ENCODE measurements at regions not wholly inside any gene's neighbourhood (a gene's known extent, or its start where the extent isn't known, plus 50 kb on each side); places are given as distances from the start of the nearest gene placed in this dataset.
A peak's percentile ranks its signal among the peaks of the same experiment; 100 is the strongest.

DNA sequence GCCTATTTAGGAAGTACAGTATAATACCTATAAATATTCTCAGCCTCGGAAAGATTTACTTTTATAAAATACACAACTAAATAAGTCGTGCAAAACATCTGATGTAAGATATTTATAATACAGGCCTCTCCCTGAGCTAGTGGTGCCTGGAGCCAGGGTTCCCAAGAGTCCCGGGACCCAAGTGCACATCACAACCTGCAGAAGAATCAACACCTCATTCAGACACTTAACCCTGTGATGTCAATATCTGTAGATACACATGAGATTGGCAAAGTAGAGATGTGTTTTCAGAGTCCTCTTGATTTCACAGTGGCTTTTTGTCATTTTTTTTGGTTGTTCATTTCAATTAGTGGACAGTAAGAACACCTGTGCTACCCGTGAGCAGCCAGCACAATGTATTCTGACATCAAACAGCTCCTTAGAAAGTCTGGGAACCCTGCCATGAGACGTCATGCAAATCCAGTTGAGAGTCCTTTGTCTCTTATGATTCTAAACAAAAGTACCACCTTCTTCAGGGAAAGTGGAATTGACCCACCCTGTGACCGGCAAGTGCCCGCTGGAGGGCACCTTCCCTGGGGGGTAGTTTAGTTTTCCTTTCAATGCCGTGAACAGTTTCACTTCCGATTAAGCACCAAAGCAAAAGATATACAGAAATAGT is 101.6 kb downstream of the DACT2 start:
- intact Hi-C loops (cut with DNase I): no loop called here
- WGBS, 4 donors: 56 to 65% (median 60%) methylated on average over 9 of the region's 9 CpGs
- TF ChIP-seq POLR2A (IDR thresholded peaks at IDR 0.05): no peak
- TF ChIP-seq, protein P1, sequence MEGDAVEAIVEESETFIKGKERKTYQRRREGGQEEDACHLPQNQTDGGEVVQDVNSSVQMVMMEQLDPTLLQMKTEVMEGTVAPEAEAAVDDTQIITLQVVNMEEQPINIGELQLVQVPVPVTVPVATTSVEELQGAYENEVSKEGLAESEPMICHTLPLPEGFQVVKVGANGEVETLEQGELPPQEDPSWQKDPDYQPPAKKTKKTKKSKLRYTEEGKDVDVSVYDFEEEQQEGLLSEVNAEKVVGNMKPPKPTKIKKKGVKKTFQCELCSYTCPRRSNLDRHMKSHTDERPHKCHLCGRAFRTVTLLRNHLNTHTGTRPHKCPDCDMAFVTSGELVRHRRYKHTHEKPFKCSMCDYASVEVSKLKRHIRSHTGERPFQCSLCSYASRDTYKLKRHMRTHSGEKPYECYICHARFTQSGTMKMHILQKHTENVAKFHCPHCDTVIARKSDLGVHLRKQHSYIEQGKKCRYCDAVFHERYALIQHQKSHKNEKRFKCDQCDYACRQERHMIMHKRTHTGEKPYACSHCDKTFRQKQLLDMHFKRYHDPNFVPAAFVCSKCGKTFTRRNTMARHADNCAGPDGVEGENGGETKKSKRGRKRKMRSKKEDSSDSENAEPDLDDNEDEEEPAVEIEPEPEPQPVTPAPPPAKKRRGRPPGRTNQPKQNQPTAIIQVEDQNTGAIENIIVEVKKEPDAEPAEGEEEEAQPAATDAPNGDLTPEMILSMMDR (IDR thresholded peaks at IDR 0.05): no peak
- H3K9me3 ChIP-seq: no peaks in the 10 kb centered on the region
- no peak for ATAC-seq
- H3K36me3 ChIP-seq: no peaks in the 10 kb centered on the region
- peaks cover 0 to 22% (median 1%) of the 10 kb centered on the region in 12 donors for H3K4me1 ChIP-seq
- no peak for DNase-seq
- H3K27me3 ChIP-seq: peaks cover 0 to 18% (median 0%) of the 10 kb centered on the region in 9 donors
- peak overlapping the region in 2 of 12 donors; percentile 55 to 84 for H3K27ac ChIP-seq
- H3K4me3 ChIP-seq: no peak overlapping the region

DNA sequence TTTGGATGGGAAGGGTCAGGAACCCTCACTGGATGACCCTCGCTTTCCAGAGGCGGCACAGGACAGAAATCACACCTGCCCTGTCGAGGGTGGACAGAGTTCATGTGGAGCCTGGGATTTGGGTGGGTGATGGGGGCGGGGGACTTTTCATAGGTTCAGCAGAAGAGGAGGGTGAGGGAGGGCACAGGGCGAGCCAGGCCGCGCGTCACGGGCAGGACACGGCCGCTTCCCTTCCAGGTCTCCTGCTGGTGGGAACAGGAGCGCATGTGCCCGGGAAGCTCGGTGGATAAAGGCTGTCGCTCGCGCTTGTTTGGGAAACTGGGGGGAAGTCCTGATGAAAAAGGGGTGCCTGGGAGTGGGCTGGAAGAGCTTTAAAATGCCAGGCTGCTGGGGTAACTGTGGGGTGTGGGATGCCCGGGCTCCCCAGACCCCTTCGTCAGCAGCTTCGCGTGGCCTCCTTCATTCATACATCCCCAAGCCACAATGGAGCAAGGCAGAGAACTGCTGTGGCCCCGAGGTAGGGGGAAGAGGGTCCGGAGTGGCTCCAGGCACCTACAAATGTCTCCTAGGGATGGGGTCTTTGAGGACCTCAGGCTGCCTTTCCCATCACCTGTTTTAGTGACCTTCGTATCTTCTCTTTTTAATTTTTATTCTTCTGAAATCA is 102.2 kb downstream of the DACT2 start:
- no peak for TF ChIP-seq POLR2A (IDR thresholded peaks at IDR 0.05)
- TF ChIP-seq, protein P1 (IDR thresholded peaks at IDR 0.05): no peak
- DNase-seq (no peak), ATAC-seq (no peak)
- H3K9me3 ChIP-seq: no peaks in the 10 kb centered on the region
- H3K4me1 ChIP-seq: peaks cover 0 to 22% (median 1%) of the 10 kb centered on the region in 12 donors
- H3K36me3 ChIP-seq: no peaks in the 10 kb centered on the region
- H3K27me3 ChIP-seq: peaks cover 0 to 17% (median 0%) of the 10 kb centered on the region in 9 donors
- H3K27ac ChIP-seq: peak overlapping the region in 3 of 12 donors; percentile 13 to 55 (median 24)
- intact Hi-C loops (cut with DNase I): no loop called here
- H3K4me3 ChIP-seq: no peak overlapping the region
- 92% methylated on average over 24 of the region's 24 CpGs for WGBS, 4 donors

GRCh38 chr6:168216751-168217191 is 102.8 kb downstream of the DACT2 start:
- peaks cover 0 to 13% (median 0%) of the 10 kb centered on the region in 9 donors for H3K27me3 ChIP-seq

DNA sequence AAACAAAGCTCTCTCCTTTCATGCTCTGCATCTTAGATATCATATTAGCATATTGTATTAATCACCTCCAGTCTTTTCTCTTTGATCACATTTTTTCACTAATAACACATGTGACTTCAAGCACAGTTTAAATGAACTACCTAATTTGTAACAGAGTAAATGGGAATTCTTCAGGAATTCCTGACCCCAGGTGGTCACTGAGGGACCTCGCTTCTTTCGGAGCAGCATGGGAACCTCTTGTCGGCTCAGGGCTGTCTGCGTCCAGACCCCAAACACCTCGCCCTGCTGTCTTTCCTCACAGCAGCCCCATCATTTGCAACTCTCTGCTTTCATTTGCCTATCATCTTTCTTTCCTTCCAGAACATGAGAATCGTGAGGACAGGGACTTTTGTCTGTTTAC is 103.5 kb downstream of the DACT2 start:
- 47 to 53% (median 52%) methylated on average over 6 of the region's 6 CpGs for WGBS, 4 donors
- H3K27ac ChIP-seq: no peak overlapping the region
- ATAC-seq: no peak
- H3K4me1 ChIP-seq: peaks cover 0 to 22% (median 1%) of the 10 kb centered on the region in 12 donors
- H3K4me3 ChIP-seq: no peak overlapping the region
- no peak for DNase-seq
- TF ChIP-seq, protein P1 (IDR thresholded peaks at IDR 0.05): no peak
- TF ChIP-seq POLR2A (IDR thresholded peaks at IDR 0.05): no peak
- intact Hi-C loops (cut with DNase I): no loop called here
- peaks cover 0 to 11% (median 0%) of the 10 kb centered on the region in 9 donors for H3K27me3 ChIP-seq
- no peaks in the 10 kb centered on the region for H3K36me3 ChIP-seq
- H3K9me3 ChIP-seq: no peaks in the 10 kb centered on the region

More at GRCh38 chr6:168216751-168217191, 102.8 kb downstream of the DACT2 start:
- Histone ChIP-seq H3K4me3 (no peak overlapping the region), H3K4me1 (peaks cover 0 to 22% (median 1%) of the 10 kb centered on the region in 12 donors), H3K36me3 (no peaks in the 10 kb centered on the region), H3K27ac (peak overlapping the region in 2 of 12 donors; percentile 13 to 24), H3K9me3 (no peaks in the 10 kb centered on the region)
- ATAC-seq (no peak), DNase-seq (no peak)
- 65 to 76% (median 71%) methylated on average over 15 to 16 of the region's 16 CpGs for WGBS, 4 donors
- intact Hi-C loops (cut with DNase I): no loop called here
- TF ChIP-seq, protein P1 (IDR thresholded peaks at IDR 0.05): no peak
- TF ChIP-seq POLR2A (IDR thresholded peaks at IDR 0.05): no peak

All from heart left ventricle (tissue), 16 donors.